Motor neuron (in vitro differentiated cells): ENCODE measurements at regions not wholly inside any gene's neighbourhood (a gene's known extent, or its start where the extent isn't known, plus 50 kb on each side); places are given as distances from the start of the nearest gene placed in this dataset.

Source experiments
- ATAC-seq, 8 experiments: fragments of 200-7000 bp; cut with Tn5 transposase; replicated peaks in 6 of 8; 2 replicates each; pipeline ENCODE4 v1.8.0; 2021; ENCODE audit warnings: mild to moderate bottlenecking in 8 of 8, moderate library complexity in 8 of 8
- H3K27ac ChIP-seq, 2 donors: fragments of 250-450 bp; sonication (Bioruptor Pico); 2 replicates each; pipeline ENCODE4 v1.9.0; 2021; ENCODE audit warnings: antibody characterized with exemption in 2 of 2, mild to moderate bottlenecking in 2 of 2, moderate library complexity in 1 of 2
- H3K4me1 ChIP-seq, 2 donors: fragments of 250-450 bp; sonication (Bioruptor Pico); replicated peaks in 1 of 2; 2 replicates each; pipeline ENCODE4 v1.6.1; 2021; ENCODE audit warnings: antibody characterized with exemption in 2 of 2, mild to moderate bottlenecking in 2 of 2, moderate library complexity in 1 of 2
- H3K4me3 ChIP-seq, 5 donors: fragments of 250-450 bp; sonication (Bioruptor Pico); 2 replicates each; pipeline ENCODE4 v1.9.0; 2021; ENCODE audit warnings: antibody characterized with exemption in 5 of 5, mild to moderate bottlenecking in 5 of 5, moderate library complexity in 4 of 5
- WGBS, 10 experiments: fragments of 450-650 bp; shearing (Covaris generic); methylation state at CpG; one replicate each; pipeline ENCODE4 v1.0.0; 2022; 5-methylcytosine and 5-hydroxymethylcytosine counted together
- in situ Hi-C, 9 experiments: fragments of 400-800 bp; cut with MboI; loops; one replicate each; pipeline ENCODE4 v1.15.0; 2021; ENCODE audit warnings: low sequenced_read_pairs in 9 of 9, low pct_unique_long_range_greater_than_20kb in 2 of 9; ENCODE audit not compliant: unreplicated experiment in 9 of 9

GRCh38 chr4:64897683-64898082 is 488.4 kb upstream of the TECRL start:
- no peak for ATAC-seq
- in situ Hi-C loops, result no loop called here
- 27 to 100% (median 50%) methylated on average over 1 to 4 of the region's 4 CpGs; no CpG with 5 or more reads in 1 of the 10 experiments for WGBS, 10 experiments
- no peak overlapping the region for H3K4me3 ChIP-seq
- H3K4me1 ChIP-seq, result peaks cover 4 to 24% of the 10 kb centered on the region in 2 donors
- H3K27ac ChIP-seq, result no peak overlapping the region

DNA sequence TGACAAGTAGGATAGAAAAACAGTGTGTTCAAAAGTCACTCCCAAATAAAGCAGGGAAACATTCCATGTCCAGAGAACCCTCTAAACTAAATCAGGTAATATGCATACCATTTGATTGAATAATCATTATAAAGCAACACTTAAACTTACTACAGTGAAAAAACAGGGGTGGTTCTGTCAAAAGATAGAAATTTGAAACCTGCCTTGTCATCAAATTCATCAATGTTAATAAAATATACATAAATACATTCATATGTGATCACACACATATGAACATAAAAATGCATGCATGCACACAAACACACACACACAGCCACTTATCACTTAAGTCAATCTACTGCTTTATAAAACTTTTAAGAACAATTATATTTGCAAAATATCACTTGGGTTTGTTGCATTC is 485.8 kb upstream of the TECRL start:
- no peak for ATAC-seq
- no peak overlapping the region for H3K27ac ChIP-seq
- peaks cover 4 to 49% of the 10 kb centered on the region in 2 donors for H3K4me1 ChIP-seq
- in situ Hi-C loops, result no loop called here
- H3K4me3 ChIP-seq, result no peak overlapping the region

- in situ Hi-C loops, result no loop called here
- 4 to 60% (median 33%) methylated on average over 1 to 5 of the region's 5 CpGs for WGBS, 10 experiments
- peak in 5 of 8 experiments; percentile 99 to 100 (median 100) for ATAC-seq
- Histone ChIP-seq H3K27ac (no peak overlapping the region), H3K4me1 (peaks cover 4 to 57% of the 10 kb centered on the region in 2 donors), H3K4me3 (no peak overlapping the region)
These were observed 484.0 kb upstream of the TECRL start for GRCh38 chr4:64893205-64893604.

- peaks cover 4 to 47% of the 10 kb centered on the region in 2 donors for H3K4me1 ChIP-seq
- in situ Hi-C loops, result no loop called here
- H3K27ac ChIP-seq, result no peak overlapping the region
- no peak overlapping the region for H3K4me3 ChIP-seq
- no peak for ATAC-seq
- WGBS, 10 experiments, result 0 to 100% (median 33%) methylated on average over 1 to 5 of the region's 5 CpGs
These were observed 480.8 kb upstream of the TECRL start for GRCh38 chr4:64889906-64890610.

- in situ Hi-C loops, result no loop called here
- Histone ChIP-seq H3K4me3 (no peak overlapping the region), H3K4me1 (peaks cover 4 to 7% of the 10 kb centered on the region in 2 donors), H3K27ac (no peak overlapping the region)
- ATAC-seq, result no peak
- 4 to 100% (median 95%) methylated on average over 2 to 5 of the region's 5 CpGs; no CpG with 5 or more reads in 1 of the 10 experiments for WGBS, 10 experiments
These were observed 474.0 kb upstream of the TECRL start for GRCh38 chr4:64883087-64883807.

GRCh38 chr4:64882311-64883086 is 473.2 kb upstream of the TECRL start:
- Histone ChIP-seq H3K4me1 (peaks cover 4 to 7% of the 10 kb centered on the region in 2 donors), H3K27ac (no peak overlapping the region), H3K4me3 (no peak overlapping the region)
- in situ Hi-C loops, result no loop called here
- 0 to 100% (median 0%) methylated on average over 1 to 2 of the region's 2 CpGs; no CpG with 5 or more reads in 2 of the 10 experiments for WGBS, 10 experiments
- peak in 5 of 8 experiments; percentile 35 to 50 (median 43) for ATAC-seq

GRCh38 chr4:64880557-64880956 is 471.3 kb upstream of the TECRL start:
- in situ Hi-C loops, result no loop called here
- H3K4me3 ChIP-seq, result no peak overlapping the region
- ATAC-seq, result no peak
- WGBS, 10 experiments, result 34 to 100% (median 86%) methylated on average over 2 to 12 of the region's 12 CpGs; no CpG with 5 or more reads in 2 of the 10 experiments
- H3K27ac ChIP-seq, result no peak overlapping the region
- H3K4me1 ChIP-seq, result peaks cover 4 to 7% of the 10 kb centered on the region in 2 donors

- Histone ChIP-seq H3K4me1 (no peaks in the 10 kb centered on the region), H3K27ac (no peak overlapping the region), H3K4me3 (no peak overlapping the region)
- 0 to 100% (median 82%) methylated on average over 1 to 3 of the region's 3 CpGs for WGBS, 10 experiments
- no peak for ATAC-seq
- in situ Hi-C loops, result no loop called here
These were observed 466.8 kb upstream of the TECRL start for GRCh38 chr4:64876021-64876420.

- H3K4me3 ChIP-seq, result no peak overlapping the region
- no peak for ATAC-seq
- WGBS, 10 experiments, result 0 to 71% (median 24%) methylated on average over 2 to 4 of the region's 4 CpGs
- in situ Hi-C loops, result no loop called here
- H3K4me1 ChIP-seq, result no peaks in the 10 kb centered on the region
- no peak overlapping the region for H3K27ac ChIP-seq
These were observed 461.3 kb upstream of the TECRL start for GRCh38 chr4:64870558-64870957.

GRCh38 chr4:64857815-64858214 is 448.6 kb upstream of the TECRL start:
- no peaks in the 10 kb centered on the region for H3K4me1 ChIP-seq
- no peak overlapping the region for H3K4me3 ChIP-seq
- no peak for ATAC-seq
- H3K27ac ChIP-seq, result no peak overlapping the region
- in situ Hi-C loops, result no loop called here
- 19 to 68% (median 44%) methylated on average over 2 to 5 of the region's 5 CpGs for WGBS, 10 experiments

GRCh38 chr4:64857198-64857597 is 447.9 kb upstream of the TECRL start:
- Histone ChIP-seq H3K27ac (no peak overlapping the region), H3K4me3 (no peak overlapping the region), H3K4me1 (no peaks in the 10 kb centered on the region)
- no peak for ATAC-seq
- in situ Hi-C loops, result no loop called here
- 0 to 100% (median 80%) methylated on average over 1 of the region's 1 CpG; no CpG with 5 or more reads in 1 of the 10 experiments for WGBS, 10 experiments

GRCh38 chr4:64846417-64846816 is 437.2 kb upstream of the TECRL start:
- in situ Hi-C loops, result no loop called here
- Histone ChIP-seq H3K4me3 (no peak overlapping the region), H3K27ac (no peak overlapping the region), H3K4me1 (no peaks in the 10 kb centered on the region)
- ATAC-seq, result no peak

DNA sequence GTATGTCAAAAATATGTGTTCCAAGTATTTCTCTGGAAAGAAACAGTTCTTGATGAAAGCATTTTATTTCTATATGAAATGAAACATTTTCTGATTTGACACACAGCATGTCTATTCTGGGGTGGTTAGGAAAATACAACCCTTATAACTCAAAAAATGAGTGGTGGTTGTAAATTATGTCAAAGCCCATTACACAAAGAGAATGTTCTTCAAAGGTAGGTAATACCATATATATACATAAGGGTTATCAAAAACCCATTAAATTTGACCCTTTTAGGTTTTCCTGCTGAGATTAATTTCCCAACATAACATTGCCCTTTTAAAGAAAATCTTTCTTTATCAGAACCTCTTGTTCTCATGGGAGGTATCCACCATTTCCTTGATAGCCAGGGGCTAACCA is 420.5 kb upstream of the TECRL start:
- Histone ChIP-seq H3K4me1 (peaks cover 0 to 20% of the 10 kb centered on the region in 2 donors), H3K4me3 (no peak overlapping the region), H3K27ac (no peak overlapping the region)
- in situ Hi-C loops, result no loop called here
- peak in 1 of 8 experiments; percentile 30 for ATAC-seq
